H1 (cell line): ENCODE measurements at regions not wholly inside any gene's neighbourhood (a gene's known extent, or its start where the extent isn't known, plus 50 kb on each side); places are given as distances from the start of the nearest gene placed in this dataset.

Source experiments
- CTCF ChIA-PET: fragments of 300-600 bp; sonication (Branson Sonifier 250); formaldehyde crosslinking; loops from one replicate; lab custom pipeline; 2021; ENCODE audit not compliant: partially characterized antibody; lab: Charles Lee
- POLR2A ChIA-PET: fragments of 300-600 bp; sonication (Branson Sonifier 250); formaldehyde crosslinking; loops from one replicate; lab custom pipeline; 2021; ENCODE audit warnings: inconsistent platforms; ENCODE audit not compliant: partially characterized antibody; lab: Charles Lee
- DNase-seq, 2 experiments: peaks; one replicate each; pipeline versions ENCODE4 v3.0.0 to v3.0.0-alpha.2; 2010 to 2022; ENCODE audit warnings: low spot score in 2 of 2, low read depth in 1 of 2, mixed read lengths in 1 of 2
- FAIRE-seq: peaks from 2 replicates; lab custom pipeline; 2011; peaks lifted over from hg19 to GRCh38; lab: Jason Lieb, UNC
- H2AFZ ChIP-seq: 2 replicates; pipeline ENCODE4 v1.8.1; 2012; ENCODE audit warnings: low read length, inconsistent platforms
- H2AK5ac ChIP-seq: 2 replicates; pipeline ENCODE4 v1.6.1; 2013; ENCODE audit warnings: low read depth, low read length
- H2BK120ac ChIP-seq: replicated peaks from 2 replicates; pipeline ENCODE3; 2013; ENCODE audit warnings: low read depth, low read length, inconsistent platforms
- H2BK12ac ChIP-seq: 2 replicates; pipeline ENCODE4 v1.6.1; 2013; ENCODE audit warnings: low read depth, low read length
- H2BK15ac ChIP-seq: 2 replicates; pipeline ENCODE4 v1.6.1; 2013; ENCODE audit warnings: low read length
- H2BK20ac ChIP-seq: 2 replicates; pipeline ENCODE4 v1.6.1; 2013; ENCODE audit warnings: low read length
- H2BK5ac ChIP-seq: 2 replicates; pipeline ENCODE4 v1.6.1; 2013; ENCODE audit warnings: low read depth, low read length
- H3K14ac ChIP-seq: 2 replicates; pipeline ENCODE4 v1.6.1; 2013; ENCODE audit warnings: inconsistent platforms; ENCODE audit not compliant: insufficient read length
- H3K18ac ChIP-seq: 2 replicates; pipeline ENCODE4 v1.6.1; 2013; ENCODE audit warnings: low read length; ENCODE audit errors: extremely low read depth
- H3K23ac ChIP-seq: 2 replicates; pipeline ENCODE4 v1.6.1; 2013; ENCODE audit warnings: inconsistent platforms; ENCODE audit not compliant: insufficient read length
- H3K23me2 ChIP-seq: 2 replicates; pipeline ENCODE4 v1.6.1; 2013; ENCODE audit warnings: low read depth, low read length
- H3K27ac ChIP-seq: 2 replicates; pipeline ENCODE4 v1.6.1; 2011; ENCODE audit warnings: low read depth, low read length, inconsistent platforms
- H3K27me3 ChIP-seq, 4 experiments: replicated peaks in 1 of 4; 1 replicate in 1 of 4; 2 replicates in 3 of 4; pipeline versions ENCODE4 v1.6.1 to v1.8.1; 2011 to 2013; ENCODE audit warnings: low read length in 3 of 4, mild to moderate bottlenecking in 3 of 4, inconsistent platforms in 2 of 4, mixed read lengths in 2 of 4, moderate library complexity in 1 of 4; ENCODE audit not compliant: control insufficient read depth in 3 of 4, insufficient read depth in 3 of 4; ENCODE audit errors: extremely low read depth in 1 of 4
- H3K36me3 ChIP-seq, 4 experiments: 2 replicates each; pipeline versions ENCODE4 v1.6.1 to v1.8.1; 2011 to 2013; ENCODE audit warnings: mild to moderate bottlenecking in 4 of 4, low read length in 3 of 4, moderate library complexity in 2 of 4, control low read depth in 1 of 4, inconsistent platforms in 1 of 4; ENCODE audit not compliant: insufficient read depth in 4 of 4, control insufficient read depth in 2 of 4
- H3K4ac ChIP-seq: replicated peaks from 2 replicates; pipeline ENCODE3; 2013; ENCODE audit warnings: low read length, low read depth, mixed read lengths, inconsistent platforms; ENCODE audit not compliant: insufficient read length
- H3K4me1 ChIP-seq, 4 experiments: replicated peaks in 1 of 4; 1 replicate in 1 of 4; 2 replicates in 3 of 4; pipeline versions ENCODE4 v1.6.1 to v1.8.1; 2011 to 2013; ENCODE audit warnings: low read length in 3 of 4, inconsistent platforms in 2 of 4, mixed read lengths in 1 of 4; ENCODE audit not compliant: insufficient read depth in 4 of 4, control insufficient read depth in 3 of 4
- H3K4me2 ChIP-seq, 2 experiments: 2 replicates each; pipeline versions ENCODE4 v1.6.1 to v1.8.1; 2011 to 2013; ENCODE audit warnings: low read depth in 2 of 2, low read length in 2 of 2, control low read depth in 1 of 2, inconsistent platforms in 1 of 2, mild to moderate bottlenecking in 1 of 2; ENCODE audit not compliant: insufficient read depth in 1 of 2
- H3K4me3 ChIP-seq, 4 experiments: fragments of 200-600, 300-600 bp in 1 of 4; sonication (generic), shearing (Covaris generic), sonication (Bioruptor Twin) in 1 of 4; 2 replicates each; pipeline versions ENCODE4 v1.5.1 to v1.8.1; 2011 to 2016; ENCODE audit warnings: low read length in 4 of 4, low read depth in 3 of 4, control low read depth in 2 of 4, inconsistent platforms in 2 of 4, mild to moderate bottlenecking in 2 of 4, mixed read lengths in 1 of 4, moderate library complexity in 1 of 4; ENCODE audit not compliant: insufficient read depth in 2 of 4; ENCODE audit errors: extremely low read depth in 1 of 4
- H3K56ac ChIP-seq: replicated peaks from 2 replicates; pipeline ENCODE3; 2013; ENCODE audit warnings: low read depth, mild to moderate bottlenecking, mixed read lengths, low read length, inconsistent platforms; ENCODE audit not compliant: insufficient read length
- H3K79me1 ChIP-seq: 2 replicates; pipeline ENCODE4 v1.6.1; 2013; ENCODE audit warnings: low read depth, low read length, control low read depth
- H3K79me2 ChIP-seq, 2 experiments: 2 replicates each; pipeline versions ENCODE4 v1.6.1 to v1.8.1; 2012 to 2013; ENCODE audit warnings: low read length in 2 of 2, mild to moderate bottlenecking in 2 of 2, inconsistent platforms in 1 of 2; ENCODE audit not compliant: insufficient read depth in 2 of 2, control insufficient read depth in 1 of 2
- H3K9ac ChIP-seq, 4 experiments: replicated peaks in 1 of 4; 1 replicate in 1 of 4; 2 replicates in 3 of 4; pipeline versions ENCODE4 v1.6.1 to v1.8.1; 2011 to 2013; ENCODE audit warnings: low read depth in 3 of 4, low read length in 3 of 4, control low read depth in 2 of 4, mild to moderate bottlenecking in 2 of 4, moderate library complexity in 2 of 4, inconsistent platforms in 1 of 4; ENCODE audit errors: extremely low read depth in 1 of 4
- H3K9me3 ChIP-seq, 2 experiments: 2 replicates each; pipeline versions ENCODE4 v1.6.1 to v1.8.1; 2012 to 2013; ENCODE audit warnings: mild to moderate bottlenecking in 2 of 2, moderate library complexity in 2 of 2, control low read depth in 1 of 2, inconsistent platforms in 1 of 2, low read depth in 1 of 2, low read length in 1 of 2, mixed read lengths in 1 of 2; ENCODE audit not compliant: insufficient read depth in 2 of 2
- H4K20me1 ChIP-seq, 2 experiments: replicated peaks in 1 of 2; 2 replicates each; pipeline versions ENCODE3 to v1.8.1; 2011 to 2013; ENCODE audit warnings: inconsistent platforms in 2 of 2, low read length in 2 of 2, mild to moderate bottlenecking in 1 of 2; ENCODE audit not compliant: insufficient read depth in 2 of 2, control insufficient read depth in 1 of 2
- H4K5ac ChIP-seq: 2 replicates; pipeline ENCODE4 v1.6.1; 2013; ENCODE audit warnings: low read length, low read depth, mixed read lengths, inconsistent platforms; ENCODE audit not compliant: insufficient read length
- H4K8ac ChIP-seq: 2 replicates; pipeline ENCODE4 v1.8.0; 2013; ENCODE audit warnings: mild to moderate bottlenecking, moderate library complexity, low read length, inconsistent platforms; ENCODE audit not compliant: insufficient read depth; ENCODE audit errors: extremely low read depth
- H4K91ac ChIP-seq: replicated peaks from 2 replicates; pipeline ENCODE3; 2013; ENCODE audit warnings: low read length, mixed read lengths, inconsistent platforms; ENCODE audit not compliant: insufficient read length
- ATF2 ChIP-seq: IDR thresholded peaks from 2 replicates; pipeline ENCODE4 v1.6.1; 2012; ENCODE audit warnings: low read length, inconsistent platforms
- BRCA1 ChIP-seq: IDR thresholded peaks from 2 replicates; pipeline ENCODE4 v1.6.1; 2012; ENCODE audit warnings: low read depth, low read length, improper control_type of control experiment
- CEBPB ChIP-seq: IDR thresholded peaks from 2 replicates; pipeline ENCODE4 v1.6.1; 2012; ENCODE audit warnings: low read depth, low read length
- CHD1 ChIP-seq: IDR thresholded peaks from 2 replicates; pipeline ENCODE4 v1.6.1; 2012; ENCODE audit warnings: low read depth, low read length, improper control_type of control experiment
- CTBP2 ChIP-seq: IDR thresholded peaks from 2 replicates; pipeline ENCODE4 v1.7.0; 2011; ENCODE audit warnings: borderline replicate concordance, mild to moderate bottlenecking, moderate library complexity, mixed read lengths, low read length; ENCODE audit not compliant: insufficient read depth, insufficient read length
- CTCF ChIP-seq, 3 experiments: IDR thresholded peaks; 1 replicate in 2 of 3; 2 replicates in 1 of 3; pipeline versions ENCODE4 v1.5.1 to v1.6.1; 2011; ENCODE audit warnings: low read length in 3 of 3, mild to moderate bottlenecking in 3 of 3, inconsistent platforms in 2 of 3, low read depth in 1 of 3, moderate library complexity in 1 of 3; ENCODE audit not compliant: insufficient read depth in 1 of 3; ENCODE audit errors: control extremely low read depth in 1 of 3
- GTF2F1 ChIP-seq: IDR thresholded peaks from 2 replicates; pipeline ENCODE4 v1.6.1; 2012; ENCODE audit warnings: low read depth, low read length, improper control_type of control experiment, borderline replicate concordance
- MAFK ChIP-seq: IDR thresholded peaks from 2 replicates; pipeline ENCODE4 v1.6.1; 2012; ENCODE audit warnings: low read depth, mild to moderate bottlenecking, improper control_type of control experiment, low read length
- PHF8 ChIP-seq: fragments of 200-600 bp; sonication (generic); conservative IDR thresholded peaks from 2 replicates; pipeline ENCODE4 v1.7.1; 2012; ENCODE audit warnings: low read depth, mild to moderate bottlenecking, inconsistent platforms, low read length, moderate library complexity
- POU5F1 ChIP-seq: IDR thresholded peaks from 2 replicates; pipeline ENCODE4 v1.6.1; 2011; ENCODE audit warnings: low read depth, mild to moderate bottlenecking, low read length, moderate library complexity
- WGBS, 2 experiments: shearing (Covaris generic) in 1 of 2; methylation state at CpG; one replicate each; pipeline versions ENCODE4 v1.1.6 to v1.1.7; 2013 to 2015; ENCODE audit warnings: low lambda C conversion rate in 2 of 2, mixed read lengths in 2 of 2, inconsistent platforms in 1 of 2, low coverage in 1 of 2, missing lambda C conversion rate in 1 of 2; ENCODE audit not compliant: insufficient replicate concordance in 2 of 2, insufficient coverage in 1 of 2, insufficient read length in 1 of 2; ENCODE audit errors: extremely low coverage in 1 of 2, missing lambda C conversion rate in 1 of 2; 5-methylcytosine and 5-hydroxymethylcytosine counted together

- peaks cover 0 to 3% (median 2%) of the 10 kb centered on the region in 4 experiments; a peak in 4 of 7 replicates for H3K4me1 ChIP-seq
- no peak for TF ChIP-seq CHD1
- no peak for TF ChIP-seq CEBPB
- no peak for TF ChIP-seq MAFK
- no peak for TF ChIP-seq CTBP2
- no peak for TF ChIP-seq ATF2
- TF ChIP-seq GTF2F1, result no peak
- TF ChIP-seq POU5F1, result no peak
- no peak for TF ChIP-seq CTCF (IDR thresholded peaks at IDR 0.05; ENCODE audit: control extremely low read depth in 1 of 3, insufficient read depth in 1 of 3, low read depth in 1 of 3, low read length in 3 of 3)
- TF ChIP-seq BRCA1, result no peak
- TF ChIP-seq PHF8, result no peak
Measured at GRCh38 chr9:86599561-86599960, 245.4 kb upstream of the TUT7 start.

More at GRCh38 chr9:86599561-86599960, 245.4 kb upstream of the TUT7 start:
- Histone ChIP-seq H4K8ac (no peak overlapping the region), H3K18ac (no peak overlapping the region), H3K9me3 (no peaks in the 10 kb centered on the region; a peak in 1 of 4 replicates), H4K91ac (no peak overlapping the region), H3K79me2 (no peaks in the 10 kb centered on the region), H3K23ac (no peak overlapping the region), H3K4ac (no peak overlapping the region), H2BK12ac (no peak overlapping the region), H3K79me1 (no peaks in the 10 kb centered on the region), H3K14ac (no peak overlapping the region), H3K4me3 (no peak overlapping the region), H2AFZ (no peak overlapping the region), H2BK5ac (no peak overlapping the region), H4K20me1 (no peaks in the 10 kb centered on the region), H4K5ac (no peak overlapping the region), H2BK20ac (no peak overlapping the region), H3K23me2 (no peaks in the 10 kb centered on the region), H3K4me2 (no peak overlapping the region), H2BK120ac (no peak overlapping the region), H3K27me3 (peaks cover 0 to 3% (median 0%) of the 10 kb centered on the region in 4 experiments; a peak in 1 of 7 replicates), H3K56ac (no peak overlapping the region), H3K9ac (no peak overlapping the region), H2AK5ac (no peak overlapping the region), H2BK15ac (no peak overlapping the region), H3K27ac (no peak overlapping the region), H3K36me3 (no peaks in the 10 kb centered on the region)
- 58% methylated on average over 1 of the region's 1 CpG; no CpG with 5 or more reads in 1 of the 2 experiments for WGBS, 2 experiments
- POLR2A ChIA-PET, result no interaction called here
- DNase-seq (no peak), FAIRE-seq (no peak)
- CTCF ChIA-PET, result interaction anchor here (1.7 to 3.6 kb wide), 2 partner anchors 9 to 13 kb away, joined by 4 to 20 read pairs; no protein-coding TSS in a partner anchor
